ENCODE measurements at regions not wholly inside any gene's neighbourhood (a gene's known extent, or its start where the extent isn't known, plus 50 kb on each side); places are given as distances from the start of the nearest gene placed in this dataset.

GRCh38 chr11:44363116-44363515 lies 53.2 kb upstream of the ALX4 start:
- TF ChIP-seq SUZ12 (IDR thresholded peaks at IDR 0.05; ENCODE audit: extremely low read depth, insufficient read depth, insufficient read length) (no peak), YY1 (IDR thresholded peaks at IDR 0.05; ENCODE audit: insufficient read depth, insufficient read length) (no peak), ZNF274 (IDR thresholded peaks at IDR 0.05; ENCODE audit: low read depth, low read length) (no peak)

Measured in NT2/D1 (cell line).